Glutamatergic neuron (in vitro differentiated cells): ENCODE measurements at regions not wholly inside any gene's neighbourhood (a gene's known extent, or its start where the extent isn't known, plus 50 kb on each side); places are given as distances from the start of the nearest gene placed in this dataset.

ENCODE experiments used
- DNase-seq: peaks from one replicate; pipeline ENCODE4 v3.0.0; 2022
- H3K27ac Mint-ChIP-seq: one replicate; pipeline ENCODE4 v1.8.0; 2020; ENCODE audit warnings: mild to moderate bottlenecking, mixed read lengths, inconsistent platforms; ENCODE audit not compliant: unreplicated experiment
- H3K27me3 Mint-ChIP-seq: one replicate; pipeline ENCODE4 v1.8.0; 2020; ENCODE audit warnings: mild to moderate bottlenecking, moderate library complexity, mixed read lengths, inconsistent platforms; ENCODE audit not compliant: unreplicated experiment
- H3K36me3 Mint-ChIP-seq: one replicate; pipeline ENCODE4 v1.8.0; 2020; ENCODE audit warnings: mild to moderate bottlenecking, mixed read lengths, inconsistent platforms; ENCODE audit not compliant: unreplicated experiment
- H3K4me1 Mint-ChIP-seq: one replicate; pipeline ENCODE4 v1.8.0; 2020; ENCODE audit warnings: mild to moderate bottlenecking, low read depth, mixed read lengths, inconsistent platforms; ENCODE audit not compliant: unreplicated experiment
- H3K4me3 Mint-ChIP-seq: one replicate; pipeline ENCODE4 v1.8.0; 2020; ENCODE audit warnings: mild to moderate bottlenecking, mixed read lengths, inconsistent platforms; ENCODE audit not compliant: unreplicated experiment
- H3K9me3 Mint-ChIP-seq: one replicate; pipeline ENCODE4 v1.8.0; 2020; ENCODE audit warnings: mild to moderate bottlenecking, moderate library complexity, mixed read lengths, inconsistent platforms; ENCODE audit not compliant: unreplicated experiment
- TF ChIP-seq, protein P1 (sequence below): fragments of 200-600 bp; sonication (generic); IDR thresholded peaks from one replicate; pipeline ENCODE4 v1.5.0; 2021; ENCODE audit not compliant: partially characterized antibody, unreplicated experiment

DNA sequence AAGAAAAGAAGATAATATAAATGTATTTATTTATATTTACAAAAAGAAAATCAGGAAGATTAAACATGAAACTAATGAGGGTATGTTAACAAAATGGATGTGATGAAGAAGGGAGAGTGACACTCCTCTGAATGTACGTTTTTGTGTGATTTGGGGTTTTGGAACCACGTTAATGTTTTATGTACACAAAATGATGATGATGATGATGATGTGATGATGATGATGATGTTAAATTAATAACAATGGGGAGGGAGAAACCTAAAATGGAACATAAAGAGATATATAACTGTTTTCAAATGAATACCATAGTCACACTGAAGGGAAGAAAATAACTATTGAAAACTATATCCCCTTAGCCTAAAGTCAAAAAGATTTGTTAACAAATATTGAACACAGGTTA, 143.1 kb downstream of the RCN1 start:
- Mint-ChIP-seq H3K27ac (no peak overlapping the region), H3K9me3 (no peaks in the 10 kb centered on the region), H3K4me3 (no peak overlapping the region), H3K4me1 (peaks cover 5% of the 10 kb centered on the region), H3K27me3 (no peaks in the 10 kb centered on the region), H3K36me3 (no peaks in the 10 kb centered on the region)
- TF ChIP-seq, protein P1, sequence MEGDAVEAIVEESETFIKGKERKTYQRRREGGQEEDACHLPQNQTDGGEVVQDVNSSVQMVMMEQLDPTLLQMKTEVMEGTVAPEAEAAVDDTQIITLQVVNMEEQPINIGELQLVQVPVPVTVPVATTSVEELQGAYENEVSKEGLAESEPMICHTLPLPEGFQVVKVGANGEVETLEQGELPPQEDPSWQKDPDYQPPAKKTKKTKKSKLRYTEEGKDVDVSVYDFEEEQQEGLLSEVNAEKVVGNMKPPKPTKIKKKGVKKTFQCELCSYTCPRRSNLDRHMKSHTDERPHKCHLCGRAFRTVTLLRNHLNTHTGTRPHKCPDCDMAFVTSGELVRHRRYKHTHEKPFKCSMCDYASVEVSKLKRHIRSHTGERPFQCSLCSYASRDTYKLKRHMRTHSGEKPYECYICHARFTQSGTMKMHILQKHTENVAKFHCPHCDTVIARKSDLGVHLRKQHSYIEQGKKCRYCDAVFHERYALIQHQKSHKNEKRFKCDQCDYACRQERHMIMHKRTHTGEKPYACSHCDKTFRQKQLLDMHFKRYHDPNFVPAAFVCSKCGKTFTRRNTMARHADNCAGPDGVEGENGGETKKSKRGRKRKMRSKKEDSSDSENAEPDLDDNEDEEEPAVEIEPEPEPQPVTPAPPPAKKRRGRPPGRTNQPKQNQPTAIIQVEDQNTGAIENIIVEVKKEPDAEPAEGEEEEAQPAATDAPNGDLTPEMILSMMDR = no peak
- no peak for DNase-seq

- Mint-ChIP-seq H3K9me3 (no peaks in the 10 kb centered on the region), H3K4me1 (peaks cover 3% of the 10 kb centered on the region), H3K4me3 (no peak overlapping the region), H3K27me3 (no peaks in the 10 kb centered on the region), H3K27ac (no peak overlapping the region), H3K36me3 (no peaks in the 10 kb centered on the region)
- DNase-seq = no peak
- TF ChIP-seq, protein P1 = no peak
These were observed 153.6 kb downstream of the RCN1 start for GRCh38 chr11:32244453-32244852.

- no peak overlapping the region for H3K4me3 Mint-ChIP-seq
- H3K36me3 Mint-ChIP-seq = no peaks in the 10 kb centered on the region
- no peak for DNase-seq
- no peaks in the 10 kb centered on the region for H3K27me3 Mint-ChIP-seq
- TF ChIP-seq, protein P1 = no peak
- peaks cover 35% of the 10 kb centered on the region for H3K4me1 Mint-ChIP-seq
- H3K27ac Mint-ChIP-seq = no peak overlapping the region
- H3K9me3 Mint-ChIP-seq = peaks cover 4% of the 10 kb centered on the region
These were observed 162.8 kb downstream of the RCN1 start for GRCh38 chr11:32253706-32254105.

DNA sequence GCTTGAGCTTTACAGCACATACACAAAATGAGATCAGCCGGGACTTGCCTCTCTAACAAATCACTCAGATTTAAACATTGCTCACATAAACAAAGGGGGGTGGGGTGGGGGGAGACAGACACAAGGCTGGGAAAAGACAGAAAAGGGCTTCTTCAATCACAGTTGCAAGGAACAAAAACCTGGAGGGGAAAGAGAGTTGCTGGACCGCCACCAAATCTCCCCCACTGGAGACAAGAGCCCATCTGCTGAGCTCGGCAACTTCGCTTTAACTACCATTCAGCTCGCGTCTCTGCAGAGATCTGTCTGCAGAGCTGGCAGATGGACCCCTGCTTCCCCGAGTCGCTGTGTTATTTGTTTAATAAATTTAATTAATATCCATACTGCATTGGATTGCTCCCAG, 165.0 kb downstream of the RCN1 start:
- Mint-ChIP-seq H3K36me3 (no peaks in the 10 kb centered on the region), H3K9me3 (peaks cover 4% of the 10 kb centered on the region), H3K27ac (peak overlapping the region; percentile 94), H3K4me3 (peak overlapping the region; percentile 25), H3K4me1 (peaks cover 39% of the 10 kb centered on the region), H3K27me3 (no peaks in the 10 kb centered on the region)
- peak; percentile 43 for DNase-seq
- TF ChIP-seq, protein P1 = no peak

DNA sequence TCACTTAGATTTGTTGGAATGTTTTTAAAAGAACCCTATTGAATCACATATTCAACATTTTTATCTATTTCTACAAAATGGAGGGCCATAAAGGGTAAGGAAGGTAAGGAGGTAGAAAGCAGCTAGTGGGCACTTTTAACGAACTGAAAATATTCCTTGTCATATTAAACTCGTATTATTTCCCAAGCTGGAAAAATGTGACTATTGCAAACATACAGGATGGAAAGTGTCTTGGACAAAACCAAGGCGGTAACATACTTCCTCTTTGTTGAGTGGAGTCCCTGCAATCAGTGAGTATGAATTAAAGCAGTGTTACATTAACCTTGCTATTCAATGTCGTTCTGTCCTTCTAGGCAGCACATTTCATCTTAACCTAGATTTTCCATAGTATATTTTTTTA, 165.6 kb downstream of the RCN1 start:
- H3K9me3 Mint-ChIP-seq = peaks cover 5% of the 10 kb centered on the region
- peak overlapping the region; percentile 94 for H3K27ac Mint-ChIP-seq
- H3K36me3 Mint-ChIP-seq = no peaks in the 10 kb centered on the region
- H3K4me1 Mint-ChIP-seq = peaks cover 39% of the 10 kb centered on the region
- no peaks in the 10 kb centered on the region for H3K27me3 Mint-ChIP-seq
- no peak overlapping the region for H3K4me3 Mint-ChIP-seq
- TF ChIP-seq, protein P1 = no peak
- no peak for DNase-seq
